Parathyroid adenoma (tissue), 2 donors: ENCODE measurements at regions not wholly inside any gene's neighbourhood (a gene's known extent, or its start where the extent isn't known, plus 50 kb on each side); places are given as distances from the start of the nearest gene placed in this dataset.

Source experiments
- H2AFZ ChIP-seq: fragments of 300-600 bp; sonication (generic); one replicate; pipeline ENCODE4 v1.7.0; 2017; ENCODE audit warnings: antibody characterized with exemption, mild to moderate bottlenecking
- H3K27ac ChIP-seq: fragments of 300-600 bp; sonication (generic); one replicate; pipeline ENCODE4 v1.7.0; 2017
- H3K27me3 ChIP-seq: fragments of 300-600 bp; sonication (generic); one replicate; pipeline ENCODE4 v1.7.0; 2017; ENCODE audit warnings: low read length; ENCODE audit not compliant: control insufficient read depth, insufficient read depth
- H3K36me3 ChIP-seq: fragments of 300-600 bp; sonication (generic); one replicate; pipeline ENCODE4 v1.7.0; 2017; ENCODE audit warnings: low read length; ENCODE audit not compliant: control insufficient read depth, insufficient read depth
- H3K4me1 ChIP-seq: fragments of 300-600 bp; sonication (generic); one replicate; pipeline ENCODE4 v1.7.0; 2017; ENCODE audit warnings: control low read depth
- H3K4me2 ChIP-seq: fragments of 300-600 bp; sonication (generic); one replicate; pipeline ENCODE4 v1.7.0; 2017; ENCODE audit warnings: low read length
- H3K4me3 ChIP-seq: fragments of 300-600 bp; sonication (generic); one replicate; pipeline ENCODE4 v1.7.0; 2017; ENCODE audit warnings: low read depth, low read length
- H3K79me2 ChIP-seq: fragments of 300-600 bp; sonication (generic); one replicate; pipeline ENCODE4 v1.7.0; 2017; ENCODE audit warnings: control low read depth
- H3K9ac ChIP-seq: fragments of 300-600 bp; sonication (generic); one replicate; pipeline ENCODE4 v1.7.0; 2017; ENCODE audit warnings: mild to moderate bottlenecking
- H3K9me3 ChIP-seq: fragments of 300-600 bp; sonication (generic); one replicate; pipeline ENCODE4 v1.7.0; 2017; ENCODE audit warnings: low read length; ENCODE audit not compliant: control insufficient read depth
- CTCF ChIP-seq: fragments of 300-600 bp; sonication (generic); IDR thresholded peaks from one replicate; pipeline ENCODE4 v1.7.0; 2017; ENCODE audit warnings: antibody characterized with exemption, mild to moderate bottlenecking
- donor health status: primary hyperparathyroidism.

GRCh38 chr4:18566970-18567799, 545.6 kb upstream of the LCORL start:
- Histone ChIP-seq H2AFZ (no peak overlapping the region), H3K79me2 (no peaks in the 10 kb centered on the region), H3K9ac (no peak overlapping the region), H3K27ac (no peak overlapping the region), H3K36me3 (no peaks in the 10 kb centered on the region), H3K27me3 (no peaks in the 10 kb centered on the region), H3K4me2 (peak overlapping the region; percentile 6), H3K4me1 (no peaks in the 10 kb centered on the region), H3K9me3 (no peaks in the 10 kb centered on the region), H3K4me3 (no peak overlapping the region)
- TF ChIP-seq CTCF, result no peak

DNA sequence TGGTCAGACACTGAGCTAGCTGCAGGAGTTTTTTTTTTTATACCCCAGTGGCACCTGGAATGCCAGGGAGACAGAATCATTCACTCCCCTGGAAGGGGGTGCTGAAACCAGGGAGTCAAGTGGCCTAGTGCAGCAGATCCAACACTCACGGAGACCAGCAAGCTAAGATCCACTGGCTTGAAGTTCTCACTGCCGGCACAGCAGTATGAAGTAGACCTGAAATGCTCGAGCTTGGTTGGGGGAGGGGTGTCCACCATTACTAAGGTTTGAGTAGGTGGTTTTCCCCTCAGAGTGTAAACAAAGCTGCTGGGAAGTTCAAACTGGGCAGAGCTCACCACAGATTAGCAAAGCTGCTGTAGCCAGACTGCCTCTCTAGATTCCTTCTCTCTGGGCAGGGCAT, 537.9 kb upstream of the LCORL start:
- TF ChIP-seq CTCF, result no peak
- no peak overlapping the region for H3K4me3 ChIP-seq
- no peaks in the 10 kb centered on the region for H3K36me3 ChIP-seq
- H3K4me2 ChIP-seq, result no peak overlapping the region
- no peak overlapping the region for H2AFZ ChIP-seq
- no peaks in the 10 kb centered on the region for H3K79me2 ChIP-seq
- H3K9ac ChIP-seq, result no peak overlapping the region
- H3K9me3 ChIP-seq, result no peaks in the 10 kb centered on the region
- H3K27ac ChIP-seq, result no peak overlapping the region
- no peaks in the 10 kb centered on the region for H3K27me3 ChIP-seq
- H3K4me1 ChIP-seq, result no peaks in the 10 kb centered on the region

- Histone ChIP-seq H2AFZ (no peak overlapping the region), H3K9me3 (no peaks in the 10 kb centered on the region)
- TF ChIP-seq CTCF, result no peak
Observed at GRCh38 chr4:18556402-18556801, 534.8 kb upstream of the LCORL start.

DNA sequence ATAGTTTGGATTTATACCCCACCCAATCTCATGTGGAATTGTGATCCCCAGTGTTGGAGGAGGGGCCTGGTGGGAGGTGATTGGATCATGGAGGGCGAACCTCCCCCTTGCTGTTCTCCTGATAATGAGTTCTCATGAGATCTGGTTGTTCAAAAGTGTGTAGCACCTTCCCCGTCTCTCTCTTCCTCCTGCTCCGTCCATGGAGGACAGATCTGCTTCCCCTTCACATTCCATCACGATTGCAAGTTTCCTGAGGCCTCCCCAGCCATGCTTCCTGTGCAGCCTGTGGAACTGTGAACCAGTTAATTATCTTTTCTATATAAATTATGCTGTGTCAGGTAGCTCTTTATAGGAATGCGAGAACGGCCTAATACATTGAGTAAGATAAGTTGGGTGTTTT, 518.8 kb upstream of the LCORL start:
- H2AFZ ChIP-seq, result no peak overlapping the region
- H3K79me2 ChIP-seq, result no peaks in the 10 kb centered on the region
- no peaks in the 10 kb centered on the region for H3K9me3 ChIP-seq
- TF ChIP-seq CTCF, result no peak
- no peak overlapping the region for H3K27ac ChIP-seq
- H3K9ac ChIP-seq, result no peak overlapping the region
- H3K27me3 ChIP-seq, result no peaks in the 10 kb centered on the region
- H3K4me1 ChIP-seq, result no peaks in the 10 kb centered on the region
- no peaks in the 10 kb centered on the region for H3K36me3 ChIP-seq
- H3K4me2 ChIP-seq, result no peak overlapping the region
- no peak overlapping the region for H3K4me3 ChIP-seq

More at GRCh38 chr4:18556402-18556801, 534.8 kb upstream of the LCORL start:
- Histone ChIP-seq H3K4me1 (no peaks in the 10 kb centered on the region), H3K4me3 (no peak overlapping the region), H3K79me2 (no peaks in the 10 kb centered on the region), H3K4me2 (no peak overlapping the region), H3K9ac (no peak overlapping the region), H3K27me3 (no peaks in the 10 kb centered on the region), H3K36me3 (no peaks in the 10 kb centered on the region), H3K27ac (no peak overlapping the region)

GRCh38 chr4:18538121-18538520, 516.6 kb upstream of the LCORL start:
- Histone ChIP-seq H3K27ac (no peak overlapping the region), H3K4me1 (no peaks in the 10 kb centered on the region), H2AFZ (no peak overlapping the region), H3K79me2 (no peaks in the 10 kb centered on the region), H3K9ac (no peak overlapping the region), H3K4me3 (no peak overlapping the region), H3K9me3 (no peaks in the 10 kb centered on the region), H3K4me2 (no peak overlapping the region), H3K27me3 (no peaks in the 10 kb centered on the region), H3K36me3 (no peaks in the 10 kb centered on the region)
- no peak for TF ChIP-seq CTCF
